Glutamatergic neuron (in vitro differentiated cells): ENCODE measurements at regions not wholly inside any gene's neighbourhood (a gene's known extent, or its start where the extent isn't known, plus 50 kb on each side); places are given as distances from the start of the nearest gene placed in this dataset.

Source experiments
- DNase-seq: peaks from one replicate; pipeline ENCODE4 v3.0.0; 2022
- H3K27ac Mint-ChIP-seq: one replicate; pipeline ENCODE4 v1.8.0; 2020; ENCODE audit warnings: mild to moderate bottlenecking, mixed read lengths, inconsistent platforms; ENCODE audit not compliant: unreplicated experiment
- H3K27me3 Mint-ChIP-seq: one replicate; pipeline ENCODE4 v1.8.0; 2020; ENCODE audit warnings: mild to moderate bottlenecking, moderate library complexity, mixed read lengths, inconsistent platforms; ENCODE audit not compliant: unreplicated experiment
- H3K36me3 Mint-ChIP-seq: one replicate; pipeline ENCODE4 v1.8.0; 2020; ENCODE audit warnings: mild to moderate bottlenecking, mixed read lengths, inconsistent platforms; ENCODE audit not compliant: unreplicated experiment
- H3K4me1 Mint-ChIP-seq: one replicate; pipeline ENCODE4 v1.8.0; 2020; ENCODE audit warnings: mild to moderate bottlenecking, low read depth, mixed read lengths, inconsistent platforms; ENCODE audit not compliant: unreplicated experiment
- H3K4me3 Mint-ChIP-seq: one replicate; pipeline ENCODE4 v1.8.0; 2020; ENCODE audit warnings: mild to moderate bottlenecking, mixed read lengths, inconsistent platforms; ENCODE audit not compliant: unreplicated experiment
- H3K9me3 Mint-ChIP-seq: one replicate; pipeline ENCODE4 v1.8.0; 2020; ENCODE audit warnings: mild to moderate bottlenecking, moderate library complexity, mixed read lengths, inconsistent platforms; ENCODE audit not compliant: unreplicated experiment
- CTCF ChIP-seq: fragments of 200-600 bp; sonication (generic); IDR thresholded peaks from one replicate; pipeline ENCODE4 v1.5.0; 2021; ENCODE audit not compliant: partially characterized antibody, unreplicated experiment

- peaks cover 2% of the 10 kb centered on the region for H3K9me3 Mint-ChIP-seq
- no peak for DNase-seq
- no peak overlapping the region for H3K4me3 Mint-ChIP-seq
- H3K27ac Mint-ChIP-seq, result no peak overlapping the region
- H3K36me3 Mint-ChIP-seq, result peaks cover 8% of the 10 kb centered on the region
- no peaks in the 10 kb centered on the region for H3K4me1 Mint-ChIP-seq
- H3K27me3 Mint-ChIP-seq, result no peaks in the 10 kb centered on the region
- no peak for TF ChIP-seq CTCF
Observed at GRCh38 chr11:119823077-119823476, 94.1 kb upstream of the NECTIN1 start.

GRCh38 chr11:119816660-119817059 lies 87.7 kb upstream of the NECTIN1 start:
- peaks cover 5% of the 10 kb centered on the region for H3K36me3 Mint-ChIP-seq
- no peak for DNase-seq
- TF ChIP-seq CTCF, result no peak
- peaks cover 1% of the 10 kb centered on the region for H3K9me3 Mint-ChIP-seq
- H3K4me3 Mint-ChIP-seq, result no peak overlapping the region
- no peaks in the 10 kb centered on the region for H3K4me1 Mint-ChIP-seq
- no peak overlapping the region for H3K27ac Mint-ChIP-seq
- H3K27me3 Mint-ChIP-seq, result peaks cover 2% of the 10 kb centered on the region

DNA sequence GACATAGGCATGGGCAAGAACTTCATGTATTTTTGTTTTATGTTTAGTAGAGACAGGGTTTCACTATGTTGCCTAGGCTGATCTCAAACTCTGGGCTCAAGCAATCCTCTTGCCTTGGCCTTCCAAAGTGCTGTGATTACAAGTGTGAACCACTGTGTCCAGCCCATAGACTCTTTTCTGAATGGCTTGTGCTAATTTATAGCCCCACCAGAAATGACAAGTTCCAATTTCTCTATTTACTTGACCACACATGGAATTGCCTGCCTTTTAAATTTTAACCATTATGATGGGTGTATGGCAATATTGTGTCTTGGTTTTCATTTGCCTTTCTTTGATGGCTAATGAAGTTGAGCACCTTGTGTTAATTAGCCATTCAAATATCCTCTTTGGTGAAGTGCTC lies 85.8 kb upstream of the NECTIN1 start:
- peaks cover 1% of the 10 kb centered on the region for H3K9me3 Mint-ChIP-seq
- H3K27me3 Mint-ChIP-seq, result peaks cover 7% of the 10 kb centered on the region
- H3K36me3 Mint-ChIP-seq, result peaks cover 5% of the 10 kb centered on the region

DNA sequence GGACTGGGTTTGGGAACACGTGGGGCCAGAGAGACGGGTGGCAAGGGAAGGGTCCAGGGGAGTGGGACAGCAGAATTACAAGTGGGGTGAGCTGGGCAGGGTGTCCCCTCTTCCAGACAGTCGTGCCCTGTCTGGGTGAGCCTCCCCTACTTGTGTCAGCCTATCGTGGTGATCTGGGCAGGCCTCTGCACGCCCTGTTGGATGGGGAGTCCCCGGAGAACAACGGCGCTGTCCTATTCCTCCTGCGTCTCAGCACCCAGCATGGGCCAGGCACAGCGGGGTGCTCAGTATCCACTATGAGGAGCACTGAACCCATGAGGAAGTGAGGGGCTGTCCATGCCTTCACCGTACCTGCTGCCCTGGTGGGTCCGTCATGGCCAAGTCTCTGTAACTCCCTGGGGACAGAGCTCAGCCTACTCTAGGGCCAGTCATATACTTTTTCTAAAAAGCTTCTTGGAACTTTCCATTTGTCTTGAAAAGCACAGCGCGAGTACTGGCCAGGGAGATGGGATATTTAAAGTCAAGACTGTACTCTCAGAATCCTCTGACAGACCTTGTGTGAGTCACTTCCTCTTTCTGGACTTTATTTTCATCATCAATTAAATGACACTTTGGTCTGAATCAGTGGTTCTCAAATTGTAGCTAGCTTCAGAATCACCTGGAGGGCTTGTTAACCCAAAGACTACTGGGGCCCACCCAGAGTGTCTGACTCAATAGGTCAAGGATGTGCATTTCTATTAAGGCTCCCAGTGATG lies 81.7 kb upstream of the NECTIN1 start:
- TF ChIP-seq CTCF, result no peak
- H3K36me3 Mint-ChIP-seq, result peaks cover 5% of the 10 kb centered on the region
- peaks cover 8% of the 10 kb centered on the region for H3K27me3 Mint-ChIP-seq
- H3K4me3 Mint-ChIP-seq, result no peak overlapping the region
- no peak for DNase-seq
- H3K9me3 Mint-ChIP-seq, result peaks cover 3% of the 10 kb centered on the region
- H3K4me1 Mint-ChIP-seq, result no peaks in the 10 kb centered on the region
- H3K27ac Mint-ChIP-seq, result no peak overlapping the region

More for the DNA sequence above, 85.8 kb upstream of the NECTIN1 start:
- no peak for DNase-seq
- no peak for TF ChIP-seq CTCF
- no peak overlapping the region for H3K4me3 Mint-ChIP-seq
- no peak overlapping the region for H3K27ac Mint-ChIP-seq
- H3K4me1 Mint-ChIP-seq, result no peaks in the 10 kb centered on the region

- H3K27me3 Mint-ChIP-seq, result peaks cover 8% of the 10 kb centered on the region
- H3K27ac Mint-ChIP-seq, result no peak overlapping the region
- no peak for DNase-seq
- H3K4me1 Mint-ChIP-seq, result no peaks in the 10 kb centered on the region
- TF ChIP-seq CTCF, result no peak
- peaks cover 5% of the 10 kb centered on the region for H3K36me3 Mint-ChIP-seq
- H3K4me3 Mint-ChIP-seq, result no peak overlapping the region
- peaks cover 3% of the 10 kb centered on the region for H3K9me3 Mint-ChIP-seq
Observed at GRCh38 chr11:119809346-119809745, 80.3 kb upstream of the NECTIN1 start.
